Stomach (tissue), 4 donors: ENCODE measurements at regions not wholly inside any gene's neighbourhood (a gene's known extent, or its start where the extent isn't known, plus 50 kb on each side); places are given as distances from the start of the nearest gene placed in this dataset.

ENCODE experiments used
- EP300 ChIP-seq: sonication (generic); formaldehyde crosslinking; IDR thresholded peaks from one replicate; pipeline ENCODE4 v1.6.1; 2017; ENCODE audit warnings: antibody characterized with exemption
- POLR2A ChIP-seq, 4 donors: fragments of 450-650 bp; IDR thresholded peaks; one replicate each; pipeline ENCODE4 v1.6.1; 2016; ENCODE audit warnings: antibody characterized with exemption in 4 of 4, control low read depth in 2 of 4, mild to moderate bottlenecking in 1 of 4, moderate library complexity in 1 of 4
- POLR2AphosphoS5 ChIP-seq, 3 donors: sonication (generic); formaldehyde crosslinking; IDR thresholded peaks; one replicate each; pipeline ENCODE4 v1.6.1; 2016; ENCODE audit warnings: antibody characterized with exemption in 3 of 3
- TF ChIP-seq, protein P1 (sequence below), 7 experiments: fragments of 450-650 bp in 4 of 7; fragments of 200-600 bp in 3 of 7; sonication (generic) in 3 of 7; IDR thresholded peaks; one replicate each; pipeline ENCODE4 v1.5.1; 2016 to 2019; ENCODE audit warnings: antibody characterized with exemption in 7 of 7, control low read depth in 2 of 7, mild to moderate bottlenecking in 1 of 7

DNA sequence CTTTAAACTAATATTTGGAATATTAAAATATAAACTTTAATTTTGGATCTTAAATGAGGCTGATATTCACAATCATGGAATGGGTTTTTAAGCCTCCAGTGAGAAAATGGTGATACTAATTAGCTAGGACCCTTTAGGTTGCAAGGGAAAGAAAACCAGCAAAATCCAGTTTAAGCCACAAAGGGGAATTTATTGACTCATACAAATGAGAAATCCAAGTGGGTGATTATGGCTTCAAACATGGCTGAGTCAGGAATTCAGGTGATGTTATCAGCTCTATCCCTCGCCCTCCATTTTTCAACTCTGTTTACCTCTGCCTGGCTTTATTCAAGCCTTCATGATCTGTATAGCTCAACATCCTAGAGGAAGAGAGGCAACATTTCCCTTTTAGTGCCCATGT, 75.3 kb upstream of the DLX2 start:
- TF ChIP-seq, protein P1, sequence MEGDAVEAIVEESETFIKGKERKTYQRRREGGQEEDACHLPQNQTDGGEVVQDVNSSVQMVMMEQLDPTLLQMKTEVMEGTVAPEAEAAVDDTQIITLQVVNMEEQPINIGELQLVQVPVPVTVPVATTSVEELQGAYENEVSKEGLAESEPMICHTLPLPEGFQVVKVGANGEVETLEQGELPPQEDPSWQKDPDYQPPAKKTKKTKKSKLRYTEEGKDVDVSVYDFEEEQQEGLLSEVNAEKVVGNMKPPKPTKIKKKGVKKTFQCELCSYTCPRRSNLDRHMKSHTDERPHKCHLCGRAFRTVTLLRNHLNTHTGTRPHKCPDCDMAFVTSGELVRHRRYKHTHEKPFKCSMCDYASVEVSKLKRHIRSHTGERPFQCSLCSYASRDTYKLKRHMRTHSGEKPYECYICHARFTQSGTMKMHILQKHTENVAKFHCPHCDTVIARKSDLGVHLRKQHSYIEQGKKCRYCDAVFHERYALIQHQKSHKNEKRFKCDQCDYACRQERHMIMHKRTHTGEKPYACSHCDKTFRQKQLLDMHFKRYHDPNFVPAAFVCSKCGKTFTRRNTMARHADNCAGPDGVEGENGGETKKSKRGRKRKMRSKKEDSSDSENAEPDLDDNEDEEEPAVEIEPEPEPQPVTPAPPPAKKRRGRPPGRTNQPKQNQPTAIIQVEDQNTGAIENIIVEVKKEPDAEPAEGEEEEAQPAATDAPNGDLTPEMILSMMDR (IDR thresholded peaks at IDR 0.05), result no peak
- no peak for TF ChIP-seq POLR2AphosphoS5 (IDR thresholded peaks at IDR 0.05)
- TF ChIP-seq POLR2A (IDR thresholded peaks at IDR 0.05), result no peak
- TF ChIP-seq EP300, result no peak
